ENCODE measurements at regions not wholly inside any gene's neighbourhood (a gene's known extent, or its start where the extent isn't known, plus 50 kb on each side); places are given as distances from the start of the nearest gene placed in this dataset.

DNA sequence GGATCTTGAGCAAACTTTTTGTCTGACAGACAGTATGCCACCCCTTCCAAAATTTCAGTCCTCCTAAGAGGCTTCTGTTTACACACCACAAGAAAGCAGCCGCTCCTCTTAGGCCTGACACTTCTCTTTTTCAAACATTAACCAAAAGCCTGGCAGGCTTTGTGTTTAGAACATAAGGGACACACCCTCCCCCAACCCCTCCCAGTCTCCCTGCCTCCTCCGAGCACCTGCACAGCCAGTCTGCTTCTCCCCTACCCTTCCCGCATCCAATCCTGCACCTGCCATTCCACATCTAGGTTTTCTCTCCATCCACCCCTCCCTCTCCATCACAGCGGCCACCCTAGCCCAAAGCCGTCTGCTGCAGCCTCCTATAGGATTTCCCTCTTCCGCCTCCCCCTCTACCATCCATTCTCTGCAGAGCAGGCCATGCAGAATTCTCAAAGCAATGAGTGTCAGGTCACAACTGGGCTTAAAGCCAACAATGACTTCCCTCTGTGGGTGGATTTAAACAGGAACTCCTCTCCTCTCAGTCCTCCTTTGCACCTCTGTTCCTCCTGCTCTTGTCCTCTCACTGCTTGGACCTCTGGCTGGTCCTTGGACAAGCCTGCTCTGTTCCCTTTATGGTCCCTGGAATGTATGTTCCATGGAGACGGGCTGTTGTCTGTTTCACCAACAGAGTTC is 478.2 kb downstream of the NPHP4 start:
- TF ChIP-seq, protein P1, sequence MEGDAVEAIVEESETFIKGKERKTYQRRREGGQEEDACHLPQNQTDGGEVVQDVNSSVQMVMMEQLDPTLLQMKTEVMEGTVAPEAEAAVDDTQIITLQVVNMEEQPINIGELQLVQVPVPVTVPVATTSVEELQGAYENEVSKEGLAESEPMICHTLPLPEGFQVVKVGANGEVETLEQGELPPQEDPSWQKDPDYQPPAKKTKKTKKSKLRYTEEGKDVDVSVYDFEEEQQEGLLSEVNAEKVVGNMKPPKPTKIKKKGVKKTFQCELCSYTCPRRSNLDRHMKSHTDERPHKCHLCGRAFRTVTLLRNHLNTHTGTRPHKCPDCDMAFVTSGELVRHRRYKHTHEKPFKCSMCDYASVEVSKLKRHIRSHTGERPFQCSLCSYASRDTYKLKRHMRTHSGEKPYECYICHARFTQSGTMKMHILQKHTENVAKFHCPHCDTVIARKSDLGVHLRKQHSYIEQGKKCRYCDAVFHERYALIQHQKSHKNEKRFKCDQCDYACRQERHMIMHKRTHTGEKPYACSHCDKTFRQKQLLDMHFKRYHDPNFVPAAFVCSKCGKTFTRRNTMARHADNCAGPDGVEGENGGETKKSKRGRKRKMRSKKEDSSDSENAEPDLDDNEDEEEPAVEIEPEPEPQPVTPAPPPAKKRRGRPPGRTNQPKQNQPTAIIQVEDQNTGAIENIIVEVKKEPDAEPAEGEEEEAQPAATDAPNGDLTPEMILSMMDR (IDR thresholded peaks at IDR 0.05; ENCODE audit: poor library complexity, severe bottlenecking): no peak
- TF ChIP-seq, protein P2, sequence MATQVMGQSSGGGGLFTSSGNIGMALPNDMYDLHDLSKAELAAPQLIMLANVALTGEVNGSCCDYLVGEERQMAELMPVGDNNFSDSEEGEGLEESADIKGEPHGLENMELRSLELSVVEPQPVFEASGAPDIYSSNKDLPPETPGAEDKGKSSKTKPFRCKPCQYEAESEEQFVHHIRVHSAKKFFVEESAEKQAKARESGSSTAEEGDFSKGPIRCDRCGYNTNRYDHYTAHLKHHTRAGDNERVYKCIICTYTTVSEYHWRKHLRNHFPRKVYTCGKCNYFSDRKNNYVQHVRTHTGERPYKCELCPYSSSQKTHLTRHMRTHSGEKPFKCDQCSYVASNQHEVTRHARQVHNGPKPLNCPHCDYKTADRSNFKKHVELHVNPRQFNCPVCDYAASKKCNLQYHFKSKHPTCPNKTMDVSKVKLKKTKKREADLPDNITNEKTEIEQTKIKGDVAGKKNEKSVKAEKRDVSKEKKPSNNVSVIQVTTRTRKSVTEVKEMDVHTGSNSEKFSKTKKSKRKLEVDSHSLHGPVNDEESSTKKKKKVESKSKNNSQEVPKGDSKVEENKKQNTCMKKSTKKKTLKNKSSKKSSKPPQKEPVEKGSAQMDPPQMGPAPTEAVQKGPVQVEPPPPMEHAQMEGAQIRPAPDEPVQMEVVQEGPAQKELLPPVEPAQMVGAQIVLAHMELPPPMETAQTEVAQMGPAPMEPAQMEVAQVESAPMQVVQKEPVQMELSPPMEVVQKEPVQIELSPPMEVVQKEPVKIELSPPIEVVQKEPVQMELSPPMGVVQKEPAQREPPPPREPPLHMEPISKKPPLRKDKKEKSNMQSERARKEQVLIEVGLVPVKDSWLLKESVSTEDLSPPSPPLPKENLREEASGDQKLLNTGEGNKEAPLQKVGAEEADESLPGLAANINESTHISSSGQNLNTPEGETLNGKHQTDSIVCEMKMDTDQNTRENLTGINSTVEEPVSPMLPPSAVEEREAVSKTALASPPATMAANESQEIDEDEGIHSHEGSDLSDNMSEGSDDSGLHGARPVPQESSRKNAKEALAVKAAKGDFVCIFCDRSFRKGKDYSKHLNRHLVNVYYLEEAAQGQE (IDR thresholded peaks at IDR 0.05; ENCODE audit: borderline replicate concordance): no peak
